Endothelial cell of umbilical vein (primary cell): ENCODE measurements at regions not wholly inside any gene's neighbourhood (a gene's known extent, or its start where the extent isn't known, plus 50 kb on each side); places are given as distances from the start of the nearest gene placed in this dataset.

Experiments used
- EZH2 ChIP-seq: IDR thresholded peaks from 2 replicates; pipeline ENCODE4 v1.6.1; 2012; ENCODE audit warnings: borderline replicate concordance, low read depth, mild to moderate bottlenecking, moderate library complexity, low read length, inconsistent platforms; ENCODE audit not compliant: severe bottlenecking
- GATA2 ChIP-seq: IDR thresholded peaks from 2 replicates; pipeline ENCODE4 v1.7.0; 2011; ENCODE audit warnings: low read depth, mild to moderate bottlenecking, moderate library complexity, mixed read lengths, low read length; ENCODE audit not compliant: insufficient read length, insufficient read depth
- JUN ChIP-seq: IDR thresholded peaks from 2 replicates; pipeline ENCODE4 v1.6.1; 2011; ENCODE audit warnings: borderline replicate concordance, low read depth; ENCODE audit not compliant: insufficient read length, insufficient read depth
- MAX ChIP-seq: IDR thresholded peaks from 2 replicates; pipeline ENCODE4 v1.6.1; 2011; ENCODE audit not compliant: insufficient read depth, insufficient read length
- MYC ChIP-seq: IDR thresholded peaks from one replicate; pipeline ENCODE4 v1.6.1; 2011; ENCODE audit warnings: mild to moderate bottlenecking, low read depth, low read length
- POLR2A ChIP-seq: IDR thresholded peaks from 2 replicates; pipeline ENCODE4 v1.6.1; 2012; ENCODE audit warnings: low read depth, mild to moderate bottlenecking, control low read depth, low read length
- POLR2AphosphoS5 ChIP-seq: IDR thresholded peaks from 2 replicates; pipeline ENCODE4 v1.6.1; 2012; ENCODE audit warnings: low read depth, mild to moderate bottlenecking, control low read depth, low read length, moderate library complexity; ENCODE audit not compliant: insufficient read depth
- TF ChIP-seq, protein P1 (sequence below), 2 donors: IDR thresholded peaks; 1 replicate in 1 of 2; 2 replicates in 1 of 2; pipeline ENCODE4 v1.5.1; 2011; ENCODE audit warnings: low read length in 2 of 2, mild to moderate bottlenecking in 2 of 2, moderate library complexity in 2 of 2, control low read depth in 1 of 2, inconsistent platforms in 1 of 2, low read depth in 1 of 2; ENCODE audit not compliant: insufficient read depth in 1 of 2; ENCODE audit errors: extremely low read depth in 1 of 2

DNA sequence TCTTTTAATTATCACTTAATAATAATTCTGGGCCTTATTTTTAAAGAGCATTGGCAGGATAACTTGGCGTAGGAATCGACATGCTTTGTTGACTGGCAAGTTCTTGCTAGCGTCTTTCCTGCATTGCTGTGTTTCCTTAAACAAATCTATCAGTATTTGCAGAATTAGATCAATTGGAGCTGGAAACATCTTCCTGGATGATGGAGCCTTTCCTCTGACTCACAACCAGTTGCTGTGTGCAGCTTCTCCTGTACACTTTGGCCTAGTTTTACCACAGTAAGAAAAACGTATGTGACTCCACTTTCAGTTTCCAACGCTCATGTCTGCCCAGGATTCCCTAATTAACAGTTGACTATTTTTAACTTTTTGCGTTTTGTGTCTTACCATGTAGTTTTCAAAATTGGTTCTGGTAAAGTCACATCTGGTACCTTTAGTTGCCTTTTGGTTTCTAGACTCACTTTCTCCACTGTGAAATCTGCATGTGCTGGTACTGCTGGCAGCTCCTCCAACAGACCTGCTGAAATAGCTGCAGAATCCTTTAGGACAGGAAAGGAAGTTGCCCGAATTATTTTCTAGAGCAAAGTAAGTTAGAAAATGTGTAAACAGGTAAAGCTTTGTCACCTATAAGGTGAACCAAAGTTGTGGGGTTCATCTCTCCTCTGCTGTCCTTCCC is 553.2 kb upstream of the FAT1 start:
- TF ChIP-seq EZH2, result no peak
- TF ChIP-seq, protein P1, sequence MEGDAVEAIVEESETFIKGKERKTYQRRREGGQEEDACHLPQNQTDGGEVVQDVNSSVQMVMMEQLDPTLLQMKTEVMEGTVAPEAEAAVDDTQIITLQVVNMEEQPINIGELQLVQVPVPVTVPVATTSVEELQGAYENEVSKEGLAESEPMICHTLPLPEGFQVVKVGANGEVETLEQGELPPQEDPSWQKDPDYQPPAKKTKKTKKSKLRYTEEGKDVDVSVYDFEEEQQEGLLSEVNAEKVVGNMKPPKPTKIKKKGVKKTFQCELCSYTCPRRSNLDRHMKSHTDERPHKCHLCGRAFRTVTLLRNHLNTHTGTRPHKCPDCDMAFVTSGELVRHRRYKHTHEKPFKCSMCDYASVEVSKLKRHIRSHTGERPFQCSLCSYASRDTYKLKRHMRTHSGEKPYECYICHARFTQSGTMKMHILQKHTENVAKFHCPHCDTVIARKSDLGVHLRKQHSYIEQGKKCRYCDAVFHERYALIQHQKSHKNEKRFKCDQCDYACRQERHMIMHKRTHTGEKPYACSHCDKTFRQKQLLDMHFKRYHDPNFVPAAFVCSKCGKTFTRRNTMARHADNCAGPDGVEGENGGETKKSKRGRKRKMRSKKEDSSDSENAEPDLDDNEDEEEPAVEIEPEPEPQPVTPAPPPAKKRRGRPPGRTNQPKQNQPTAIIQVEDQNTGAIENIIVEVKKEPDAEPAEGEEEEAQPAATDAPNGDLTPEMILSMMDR (IDR thresholded peaks at IDR 0.05; ENCODE audit: extremely low read depth in 1 of 2, insufficient read depth in 1 of 2, low read depth in 1 of 2, low read length in 2 of 2), result no peak
- TF ChIP-seq POLR2A, result no peak
- no peak for TF ChIP-seq GATA2
- TF ChIP-seq POLR2AphosphoS5, result no peak
- TF ChIP-seq MAX, result no peak
- no peak for TF ChIP-seq MYC
- TF ChIP-seq JUN, result no peak
